ENCODE measurements at regions not wholly inside any gene's neighbourhood (a gene's known extent, or its start where the extent isn't known, plus 50 kb on each side); places are given as distances from the start of the nearest gene placed in this dataset.

GRCh38 chrX:140343226-140343868 is 161.5 kb downstream of the SOX3 start (continued):
- TF ChIP-seq HMGA2 (CRISPR knock-in tag; IDR thresholded peaks at IDR 0.05): no peak
- no peak for TF ChIP-seq ZBTB21 (CRISPR knock-in tag; IDR thresholded peaks at IDR 0.05; ENCODE audit: borderline replicate concordance)
- TF ChIP-seq RELA (CRISPR knock-in tag; IDR thresholded peaks at IDR 0.05; ENCODE audit: borderline replicate concordance): no peak
- no peak for TF ChIP-seq MYBL2 (CRISPR knock-in tag; IDR thresholded peaks at IDR 0.05)
- no peak for TF ChIP-seq ZSCAN18 (CRISPR knock-in tag; IDR thresholded peaks at IDR 0.05)
- no peak for TF ChIP-seq USF2 (CRISPR knock-in tag; IDR thresholded peaks at IDR 0.05)
- TF ChIP-seq PRRX2 (CRISPR knock-in tag; IDR thresholded peaks at IDR 0.05): no peak
- TF ChIP-seq ZNF532 (CRISPR knock-in tag; IDR thresholded peaks at IDR 0.05; ENCODE audit: borderline replicate concordance): no peak
- TF ChIP-seq, protein P1, sequence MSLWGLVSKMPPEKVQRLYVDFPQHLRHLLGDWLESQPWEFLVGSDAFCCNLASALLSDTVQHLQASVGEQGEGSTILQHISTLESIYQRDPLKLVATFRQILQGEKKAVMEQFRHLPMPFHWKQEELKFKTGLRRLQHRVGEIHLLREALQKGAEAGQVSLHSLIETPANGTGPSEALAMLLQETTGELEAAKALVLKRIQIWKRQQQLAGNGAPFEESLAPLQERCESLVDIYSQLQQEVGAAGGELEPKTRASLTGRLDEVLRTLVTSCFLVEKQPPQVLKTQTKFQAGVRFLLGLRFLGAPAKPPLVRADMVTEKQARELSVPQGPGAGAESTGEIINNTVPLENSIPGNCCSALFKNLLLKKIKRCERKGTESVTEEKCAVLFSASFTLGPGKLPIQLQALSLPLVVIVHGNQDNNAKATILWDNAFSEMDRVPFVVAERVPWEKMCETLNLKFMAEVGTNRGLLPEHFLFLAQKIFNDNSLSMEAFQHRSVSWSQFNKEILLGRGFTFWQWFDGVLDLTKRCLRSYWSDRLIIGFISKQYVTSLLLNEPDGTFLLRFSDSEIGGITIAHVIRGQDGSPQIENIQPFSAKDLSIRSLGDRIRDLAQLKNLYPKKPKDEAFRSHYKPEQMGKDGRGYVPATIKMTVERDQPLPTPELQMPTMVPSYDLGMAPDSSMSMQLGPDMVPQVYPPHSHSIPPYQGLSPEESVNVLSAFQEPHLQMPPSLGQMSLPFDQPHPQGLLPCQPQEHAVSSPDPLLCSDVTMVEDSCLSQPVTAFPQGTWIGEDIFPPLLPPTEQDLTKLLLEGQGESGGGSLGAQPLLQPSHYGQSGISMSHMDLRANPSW (CRISPR knock-in tag; conservative IDR thresholded peaks at IDR 0.05; ENCODE audit: low read depth): no peak
- TF ChIP-seq NFATC4 (CRISPR knock-in tag; IDR thresholded peaks at IDR 0.05): no peak
- TF ChIP-seq SMAD3 (CRISPR knock-in tag; IDR thresholded peaks at IDR 0.05; ENCODE audit: borderline replicate concordance): no peak
- TF ChIP-seq, protein P2, sequence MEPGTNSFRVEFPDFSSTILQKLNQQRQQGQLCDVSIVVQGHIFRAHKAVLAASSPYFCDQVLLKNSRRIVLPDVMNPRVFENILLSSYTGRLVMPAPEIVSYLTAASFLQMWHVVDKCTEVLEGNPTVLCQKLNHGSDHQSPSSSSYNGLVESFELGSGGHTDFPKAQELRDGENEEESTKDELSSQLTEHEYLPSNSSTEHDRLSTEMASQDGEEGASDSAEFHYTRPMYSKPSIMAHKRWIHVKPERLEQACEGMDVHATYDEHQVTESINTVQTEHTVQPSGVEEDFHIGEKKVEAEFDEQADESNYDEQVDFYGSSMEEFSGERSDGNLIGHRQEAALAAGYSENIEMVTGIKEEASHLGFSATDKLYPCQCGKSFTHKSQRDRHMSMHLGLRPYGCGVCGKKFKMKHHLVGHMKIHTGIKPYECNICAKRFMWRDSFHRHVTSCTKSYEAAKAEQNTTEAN (CRISPR knock-in tag; IDR thresholded peaks at IDR 0.05): no peak

DNA sequence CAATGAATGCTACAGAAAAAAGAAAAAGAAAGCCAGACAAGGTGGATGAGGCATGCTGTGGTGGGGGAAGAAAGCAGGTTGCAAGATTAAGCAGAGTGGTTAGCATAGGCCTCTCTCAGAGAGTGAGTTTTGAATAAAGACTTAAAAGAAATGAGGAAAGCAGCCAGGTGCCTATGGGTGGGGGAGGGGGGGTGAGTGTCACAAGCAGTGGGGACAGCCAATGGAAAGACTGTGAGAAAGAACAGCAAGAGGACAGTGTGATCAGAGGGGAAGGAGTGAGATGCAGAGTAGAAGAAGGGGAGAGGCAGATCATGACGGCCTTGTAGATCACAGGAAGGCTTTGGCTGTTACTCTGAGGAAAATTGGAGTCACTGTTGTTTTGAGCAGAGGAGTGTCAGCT is 162.5 kb downstream of the SOX3 start:
- DNase-seq (ENCODE audit: low spot score): no peak
- ATAC-seq: peak; percentile 66
- Mint-ChIP-seq H3K4me3 (no peak overlapping the region), H3K36me3 (no peaks in the 10 kb centered on the region), H3K27ac (peak overlapping the region; percentile 75), H3K9me3 (no peaks in the 10 kb centered on the region), H3K4me1 (peaks cover 48% of the 10 kb centered on the region), H3K27me3 (ENCODE audit: low read depth) (no peaks in the 10 kb centered on the region)
- TF ChIP-seq USF2 (CRISPR knock-in tag; IDR thresholded peaks at IDR 0.05): no peak
- POLR2A ChIA-PET: no interaction called here
- CTCF ChIA-PET: no interaction called here

Measured in WTC11 (cell line).